HTR-8/SVneo (cell line): ENCODE measurements at regions not wholly inside any gene's neighbourhood (a gene's known extent, or its start where the extent isn't known, plus 50 kb on each side); places are given as distances from the start of the nearest gene placed in this dataset.

Source experiments
- DNase-seq: peaks from one replicate; pipeline ENCODE4 v3.0.0; 2011; ENCODE audit warnings: low spot score, mixed read lengths; ENCODE audit not compliant: insufficient read length
- FAIRE-seq: peaks from 2 replicates; lab custom pipeline; 2011; peaks lifted over from hg19 to GRCh38; lab: Jason Lieb, UNC

DNA sequence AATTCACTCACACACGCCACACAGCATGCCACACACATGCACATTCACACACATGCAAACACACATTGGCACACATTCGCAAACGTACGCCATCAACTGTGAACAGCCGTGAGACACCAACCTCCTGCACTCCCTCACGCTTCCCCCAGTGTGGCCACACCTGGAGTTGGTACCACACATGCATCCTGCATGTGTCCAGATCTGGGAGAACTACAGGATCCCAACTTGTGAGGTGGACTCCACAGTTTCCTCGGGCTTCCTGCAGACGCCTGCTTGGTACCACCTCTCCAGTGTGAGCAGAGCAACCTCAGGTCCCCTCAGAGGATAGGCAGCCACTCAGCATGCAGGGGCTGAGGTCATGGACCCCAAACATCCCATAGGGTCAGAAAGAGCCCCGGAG lies 239.0 kb downstream of the EIPR1 start:
- DNase-seq (no peak), FAIRE-seq (no peak)

DNA sequence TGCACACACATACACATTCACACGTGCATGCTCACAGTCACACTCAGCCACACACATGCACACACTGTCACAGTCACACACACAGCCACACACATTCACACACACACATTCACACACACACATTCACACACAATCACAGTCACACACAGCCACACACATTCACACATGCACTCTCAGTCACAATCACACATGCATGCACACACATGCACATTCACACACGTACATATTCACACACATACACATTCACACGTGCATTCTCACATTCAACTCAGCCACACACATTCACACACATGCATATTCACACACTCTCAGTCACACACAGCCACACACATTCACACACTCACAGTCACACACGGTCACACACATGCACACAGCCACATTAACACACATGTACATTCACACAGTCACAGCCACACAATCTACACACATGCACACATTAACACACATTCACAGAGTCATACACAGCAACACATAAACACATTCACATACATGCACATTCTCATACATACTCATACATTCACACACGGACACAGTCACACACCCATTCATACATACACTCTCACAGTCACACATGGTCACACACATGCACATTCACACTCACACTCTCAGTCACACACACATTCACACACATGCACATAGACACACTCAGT lies 239.8 kb downstream of the EIPR1 start:
- FAIRE-seq (peak; percentile 98), DNase-seq (no peak)

DNA sequence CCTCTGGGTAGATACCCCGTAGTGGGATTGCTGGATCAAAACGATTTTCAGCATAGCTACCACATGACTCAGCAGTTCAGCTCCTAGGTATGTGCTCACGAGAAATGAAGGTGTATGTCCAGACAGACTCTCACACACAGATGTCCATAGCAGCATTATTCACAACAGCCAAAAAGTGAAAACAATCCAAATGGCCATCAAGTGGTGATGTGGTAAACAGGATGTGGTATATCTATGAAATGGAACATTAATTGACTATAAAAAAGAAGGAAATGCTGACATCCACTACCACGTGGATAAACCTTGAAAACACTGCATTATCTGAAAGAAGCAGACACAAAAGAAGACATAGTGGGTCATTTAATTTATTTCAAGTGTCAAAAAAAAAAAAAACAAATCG lies 241.9 kb downstream of the EIPR1 start:
- FAIRE-seq: no peak
- DNase-seq: no peak

DNA sequence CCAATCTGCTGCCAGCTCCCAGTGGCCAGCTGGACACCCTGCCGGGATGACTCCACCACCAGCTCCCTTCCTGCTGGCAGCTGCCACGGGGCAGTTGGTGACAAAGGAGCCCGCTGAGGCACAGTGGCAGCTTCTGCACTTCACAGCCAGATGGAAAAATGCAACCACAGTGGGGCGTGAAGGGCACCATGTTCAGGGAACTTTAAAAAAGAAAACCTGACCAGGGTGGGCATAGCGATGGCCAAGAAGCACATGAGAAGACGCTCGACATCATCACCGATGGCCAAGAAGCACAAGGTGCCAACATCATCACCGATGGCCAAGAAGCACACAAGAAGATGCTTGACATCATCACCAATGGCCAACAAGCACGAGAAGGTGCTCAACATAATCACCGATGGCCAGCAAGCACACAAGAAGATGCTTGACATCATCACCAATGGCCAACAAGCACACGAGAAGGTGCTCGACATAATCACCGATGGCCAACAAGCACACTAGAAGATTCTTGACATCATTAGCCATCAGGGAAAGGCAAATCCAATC lies 243.5 kb downstream of the EIPR1 start:
- peak; percentile 58 for FAIRE-seq
- DNase-seq: no peak

DNA sequence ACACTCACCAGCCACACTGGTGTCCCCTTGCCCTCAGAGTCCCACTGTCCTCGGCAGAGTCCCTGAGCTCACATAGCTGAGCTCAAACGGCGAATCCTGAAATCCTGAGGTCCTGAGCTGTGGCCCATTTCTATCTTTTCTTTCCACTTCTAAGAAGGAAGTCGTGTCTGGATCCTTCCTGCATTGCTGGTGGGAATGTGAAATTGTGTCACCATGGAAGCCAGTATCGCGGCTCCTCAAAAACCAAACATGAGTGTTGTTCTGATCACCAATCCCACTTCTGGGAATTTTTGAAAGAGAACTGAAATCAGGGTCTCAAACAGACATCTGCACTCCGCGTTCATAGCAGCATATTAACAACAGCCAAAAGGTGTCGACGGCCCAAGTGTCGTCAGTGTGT lies 244.7 kb downstream of the EIPR1 start:
- no peak for DNase-seq

DNA sequence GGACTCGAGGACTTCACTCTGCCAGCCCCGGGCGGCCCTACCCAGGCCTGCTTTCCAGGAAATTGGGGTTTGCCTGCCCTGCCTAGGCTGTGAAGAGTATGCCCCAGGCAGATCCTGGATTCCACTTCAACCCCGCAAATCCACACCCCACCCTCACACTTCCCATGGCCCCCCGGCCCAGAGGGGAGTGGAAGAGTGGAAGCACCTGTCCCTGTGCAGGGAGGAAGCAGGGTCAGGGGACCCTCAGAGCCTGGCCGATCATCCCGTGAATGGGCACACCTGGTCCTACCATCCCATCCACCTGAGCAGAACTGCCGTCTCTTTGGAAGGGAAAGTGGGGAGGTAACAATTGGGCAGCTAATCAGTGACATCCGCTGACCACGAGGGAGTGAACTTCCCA lies 245.2 kb downstream of the EIPR1 start:
- DNase-seq: no peak
- FAIRE-seq: no peak

More for the DNA sequence above, 244.7 kb downstream of the EIPR1 start:
- no peak for FAIRE-seq

DNA sequence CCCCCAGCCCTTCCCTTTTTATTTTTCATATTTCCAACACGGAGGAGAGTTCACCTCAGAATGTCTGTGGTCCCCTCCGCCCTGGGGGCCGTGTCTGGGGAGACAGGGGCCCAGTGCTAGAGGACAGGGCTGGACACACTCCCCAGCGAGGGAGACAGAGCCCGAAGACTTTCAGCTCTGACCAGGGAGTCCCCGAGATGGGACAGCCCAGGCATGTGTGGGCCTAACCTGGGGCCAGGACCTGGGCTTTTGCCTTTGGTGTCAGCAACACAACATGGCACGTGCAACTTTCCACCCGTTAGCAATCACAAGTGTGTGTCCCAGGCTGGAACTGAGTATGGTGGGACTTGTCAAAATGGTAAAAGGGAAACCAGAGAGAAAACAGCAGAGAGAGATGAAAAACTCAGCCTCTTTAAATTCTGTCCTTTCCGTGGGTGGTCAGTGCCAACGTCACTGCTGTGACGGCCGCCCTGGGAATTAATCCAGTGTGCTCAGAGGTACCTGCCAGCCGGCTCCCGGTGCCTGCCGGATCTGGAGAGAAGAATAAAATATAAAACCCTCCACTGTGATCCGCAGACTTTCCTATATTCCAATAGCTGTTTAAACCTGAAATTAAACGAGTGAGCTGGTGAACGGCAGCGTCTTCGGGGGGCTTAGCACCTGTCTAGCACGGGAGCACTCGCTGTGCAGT lies 245.8 kb downstream of the EIPR1 start:
- DNase-seq: no peak
- no peak for FAIRE-seq

DNA sequence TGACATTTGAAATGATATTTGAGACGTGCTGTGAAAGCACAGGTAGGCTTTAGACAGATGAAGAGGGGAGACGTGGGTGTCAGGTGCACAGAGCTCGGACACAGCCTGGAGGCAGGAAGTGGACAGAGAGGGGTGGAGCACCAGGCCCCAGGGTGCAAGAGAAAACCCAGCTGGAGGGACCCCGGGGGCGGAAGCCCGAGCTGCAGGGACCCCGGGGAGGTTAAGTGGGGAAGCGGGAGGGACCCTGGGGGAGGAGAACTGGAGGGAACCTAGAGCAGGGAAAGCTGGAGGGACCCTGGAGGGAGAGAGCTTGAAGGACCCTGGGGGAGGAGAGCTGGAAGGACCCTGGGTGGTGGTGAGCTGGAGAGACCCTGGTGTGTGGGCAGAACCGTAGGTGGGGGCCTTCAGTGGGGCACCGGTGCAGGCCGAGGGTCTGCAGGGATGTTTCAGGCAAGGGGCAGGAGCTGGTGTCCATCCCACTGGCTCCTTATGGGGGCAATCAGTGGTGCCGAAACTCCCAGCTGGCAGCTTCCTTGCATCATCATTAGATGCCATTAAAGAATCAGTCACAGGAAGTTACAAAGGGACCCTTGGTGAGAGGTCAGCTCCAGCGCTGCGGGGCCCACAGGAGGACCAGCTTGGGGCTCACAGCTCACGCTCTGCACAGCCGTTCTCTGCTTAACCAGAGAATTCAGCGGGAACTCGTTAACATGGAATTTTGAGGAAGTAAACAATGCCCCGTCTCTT lies 246.6 kb downstream of the EIPR1 start:
- DNase-seq (no peak), FAIRE-seq (no peak)

DNA sequence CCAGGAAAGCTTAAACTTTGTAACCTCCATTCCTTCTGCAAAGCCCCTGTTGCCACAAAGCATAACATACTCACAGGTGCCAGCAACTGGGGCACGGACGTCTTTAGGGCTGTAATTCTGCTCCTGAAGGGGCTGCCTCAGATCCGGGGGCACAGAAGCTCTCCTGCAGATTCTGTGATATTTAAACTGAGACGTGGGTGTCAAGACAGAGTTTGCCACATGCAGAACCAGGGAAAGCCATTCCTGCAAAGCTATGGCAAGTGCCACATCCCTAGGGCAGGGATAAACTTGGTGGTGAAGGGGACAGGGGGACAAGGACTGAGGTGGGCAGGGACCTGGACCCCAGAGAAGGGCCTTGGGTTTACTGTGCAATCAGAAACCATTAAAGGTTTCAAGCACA lies 247.2 kb downstream of the EIPR1 start:
- no peak for FAIRE-seq

DNA sequence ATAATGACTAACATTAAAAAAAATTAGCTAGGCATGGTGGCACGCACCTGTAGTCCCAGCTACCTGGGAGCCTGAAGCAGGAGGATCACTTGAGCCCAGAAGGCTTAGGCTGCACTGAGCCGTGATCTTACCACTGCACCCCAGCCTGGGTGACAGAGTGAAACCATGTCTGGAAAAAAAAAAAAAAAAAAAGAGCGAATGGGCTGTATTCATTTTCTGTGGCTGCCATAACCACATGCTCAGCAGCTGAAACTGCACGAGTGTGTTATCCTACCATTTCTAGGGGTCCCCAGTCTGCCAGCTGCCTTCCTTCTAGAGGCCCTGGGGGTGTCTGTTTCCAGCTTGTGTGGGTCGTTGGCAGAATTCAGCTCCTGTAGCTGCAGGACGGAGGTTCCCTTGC lies 247.8 kb downstream of the EIPR1 start:
- FAIRE-seq (no peak), DNase-seq (no peak)

More for the DNA sequence above, 247.2 kb downstream of the EIPR1 start:
- DNase-seq: no peak

DNA sequence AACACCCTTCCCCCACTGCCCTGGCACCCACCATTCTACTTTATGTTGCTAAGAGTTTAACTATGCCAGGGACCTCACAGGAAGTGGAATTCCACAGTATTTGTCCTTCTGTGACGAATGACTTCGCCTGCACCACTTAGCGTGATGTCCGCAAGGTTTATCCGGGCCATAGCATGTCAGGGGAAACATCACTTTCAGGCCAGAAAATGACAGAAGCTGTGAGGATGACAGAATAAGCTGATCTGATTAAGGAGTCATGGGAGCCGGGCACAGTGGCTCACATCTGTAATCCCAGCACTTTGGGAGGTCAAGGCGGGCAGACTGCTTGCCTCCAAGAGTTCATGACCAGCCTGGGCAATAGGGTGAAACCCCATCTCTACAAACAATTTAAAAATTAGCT lies 248.8 kb downstream of the EIPR1 start:
- FAIRE-seq: no peak

DNA sequence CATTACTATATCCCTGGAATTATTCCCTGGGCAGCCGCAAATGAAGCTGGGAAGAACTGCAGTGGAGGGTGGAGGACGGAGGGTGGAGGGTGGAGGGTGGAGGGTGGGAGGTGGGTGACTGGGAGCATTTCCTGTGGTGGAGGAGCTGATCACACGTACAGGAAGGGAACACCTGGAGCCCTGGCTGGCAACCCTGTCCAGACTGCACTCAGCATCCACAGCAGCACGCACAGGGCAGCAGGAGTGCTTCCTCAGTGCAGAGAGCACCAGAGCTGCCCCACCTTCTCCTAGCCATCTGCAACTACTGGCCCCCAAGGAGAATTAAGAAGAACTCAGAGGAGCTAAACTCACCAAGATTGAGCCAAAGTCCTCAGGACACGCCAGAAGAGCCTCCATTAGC lies 249.9 kb downstream of the EIPR1 start:
- FAIRE-seq: no peak
- DNase-seq: no peak

More for the DNA sequence above, 248.8 kb downstream of the EIPR1 start:
- DNase-seq: no peak

DNA sequence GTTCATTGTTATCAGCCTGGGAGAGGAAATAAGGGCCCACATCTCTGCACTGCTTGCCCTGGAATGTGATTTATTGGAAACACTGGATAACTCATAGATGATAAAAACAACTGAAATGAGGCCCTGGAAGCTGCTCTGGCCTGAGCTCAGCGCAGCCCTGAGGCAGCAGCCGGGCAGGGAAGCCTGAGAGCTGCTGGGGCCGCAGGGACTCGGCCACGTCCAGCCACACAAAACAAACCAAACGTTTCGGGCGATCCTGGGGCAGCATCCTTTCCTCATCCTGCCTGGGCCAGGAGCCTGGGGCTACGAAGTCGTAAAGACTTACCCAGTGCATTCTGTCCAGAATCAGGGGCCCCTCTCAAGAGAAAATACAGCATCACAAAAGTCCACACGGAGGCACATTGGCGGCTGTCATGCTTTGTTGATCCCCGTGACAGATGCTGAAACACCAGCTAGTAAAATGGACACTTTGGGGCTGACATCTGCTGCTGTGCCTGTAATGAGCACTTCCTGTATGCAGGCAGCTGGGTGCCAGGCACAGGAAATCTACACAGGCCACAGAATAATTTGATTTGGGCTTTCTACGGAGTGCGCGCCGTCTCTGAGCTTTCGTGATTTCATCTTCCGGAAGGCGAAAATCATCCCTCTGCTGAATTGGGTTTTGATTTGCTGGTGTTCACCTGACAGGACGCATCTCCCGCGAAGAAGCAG lies 250.6 kb downstream of the EIPR1 start:
- DNase-seq: no peak
- FAIRE-seq: peak; percentile 26

DNA sequence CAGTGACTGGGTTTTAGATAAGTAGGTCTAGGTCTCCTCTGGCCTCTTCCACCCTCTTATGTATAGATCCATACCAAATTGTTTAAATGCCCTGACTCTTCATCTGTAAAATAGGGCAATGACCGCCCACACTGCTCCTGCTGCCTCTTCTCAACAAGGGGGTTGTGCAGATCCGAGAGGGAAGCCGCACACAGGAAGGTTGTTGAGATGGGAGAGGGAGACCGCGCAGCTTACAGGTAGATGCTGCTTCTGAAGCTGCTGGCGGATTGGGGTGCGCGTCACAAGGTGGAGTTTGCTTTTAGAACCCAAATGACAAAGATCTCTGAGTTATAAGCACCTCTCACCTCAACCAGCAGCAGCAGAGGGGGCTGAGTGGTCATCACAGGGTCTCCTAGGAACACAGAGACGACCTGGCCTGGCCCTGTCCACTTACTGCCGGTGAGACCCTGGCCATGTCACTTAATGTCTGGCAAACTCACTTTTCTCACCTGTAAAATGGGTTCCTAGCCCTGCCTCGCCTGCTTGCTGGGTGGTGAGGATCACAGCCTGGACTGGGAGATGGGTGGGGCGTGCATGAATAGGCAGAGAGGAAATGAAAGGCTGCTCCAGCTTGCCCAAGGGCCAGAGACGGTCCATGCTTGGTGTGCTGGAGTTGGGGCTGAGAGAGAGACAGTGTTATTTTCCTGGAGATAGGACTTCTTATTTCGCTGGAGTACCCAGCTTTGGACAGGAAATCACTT lies 251.3 kb downstream of the EIPR1 start:
- DNase-seq (no peak), FAIRE-seq (peak; percentile 44)

DNA sequence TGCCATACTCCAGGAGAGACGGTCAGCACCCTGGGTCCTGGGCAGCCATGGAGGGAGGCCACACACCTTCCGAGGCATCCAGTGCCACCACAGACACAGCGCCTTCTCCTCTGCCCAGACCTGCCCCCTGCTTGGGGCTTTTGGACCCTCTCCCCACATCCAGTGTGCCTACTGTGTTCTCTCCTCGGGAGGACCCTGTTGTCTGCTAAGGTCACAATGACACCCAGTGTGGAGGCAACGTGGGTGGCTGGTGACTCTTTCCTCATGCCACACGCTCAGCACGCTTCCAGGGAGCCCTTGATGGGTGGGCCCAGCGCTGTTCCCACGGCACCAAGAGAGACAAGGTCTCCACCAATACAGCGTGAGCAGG lies 251.9 kb downstream of the EIPR1 start:
- FAIRE-seq (no peak), DNase-seq (no peak)

DNA sequence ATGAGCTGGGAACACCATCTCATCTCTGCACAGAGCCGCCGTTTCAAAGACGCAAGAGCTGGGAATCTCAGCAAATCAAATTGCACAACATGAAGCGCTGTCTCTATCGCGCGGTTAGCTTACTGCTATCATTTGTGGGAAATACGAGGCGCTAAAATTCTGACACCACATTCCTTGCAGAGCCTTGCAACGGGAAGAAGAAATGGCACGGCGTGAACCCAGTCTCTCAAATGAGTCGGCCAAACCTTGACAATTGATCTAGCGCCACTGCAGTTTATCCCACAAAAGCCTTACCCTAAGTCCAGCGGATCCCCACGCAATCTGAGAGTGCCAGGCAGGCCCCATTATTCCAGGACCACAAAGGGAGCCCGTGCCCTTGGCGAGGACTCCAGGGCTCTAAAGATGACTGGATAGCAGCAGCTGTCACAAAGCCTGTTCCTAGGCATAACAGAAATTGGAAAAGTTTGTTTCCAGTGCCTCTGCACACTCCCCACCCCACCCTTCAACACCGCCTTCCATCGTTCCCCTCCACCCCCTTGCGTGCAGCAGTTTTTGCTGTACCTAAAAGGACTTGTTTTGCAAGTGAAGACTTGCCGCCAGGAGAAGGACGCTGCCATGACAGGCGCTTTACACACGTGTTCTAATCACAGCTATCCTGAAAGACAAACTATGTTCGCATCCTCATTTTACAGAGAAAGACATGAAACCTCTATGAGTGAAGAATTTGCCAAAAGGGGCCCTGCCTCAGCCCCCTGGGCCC lies 252.4 kb downstream of the EIPR1 start:
- no peak for DNase-seq
- FAIRE-seq: no peak

DNA sequence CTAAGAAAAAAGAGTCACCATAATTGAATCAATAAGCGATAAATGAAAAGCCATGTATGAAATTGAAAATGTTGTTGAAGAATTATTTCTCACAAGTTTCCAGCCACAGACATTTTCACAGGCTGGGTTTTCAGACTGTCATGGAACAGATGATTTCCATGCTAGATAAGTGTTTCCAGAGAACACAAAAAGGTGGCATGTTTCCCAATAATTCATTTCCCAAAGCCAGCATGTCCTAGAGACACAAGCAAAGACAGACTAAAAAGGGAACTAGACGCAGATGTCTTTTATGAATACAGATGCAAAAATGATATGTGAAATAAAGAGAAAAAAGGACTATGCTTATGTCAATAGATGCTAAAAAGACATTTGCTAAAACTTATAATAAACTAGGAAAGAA lies 255.1 kb downstream of the EIPR1 start:
- no peak for DNase-seq
- no peak for FAIRE-seq

DNA sequence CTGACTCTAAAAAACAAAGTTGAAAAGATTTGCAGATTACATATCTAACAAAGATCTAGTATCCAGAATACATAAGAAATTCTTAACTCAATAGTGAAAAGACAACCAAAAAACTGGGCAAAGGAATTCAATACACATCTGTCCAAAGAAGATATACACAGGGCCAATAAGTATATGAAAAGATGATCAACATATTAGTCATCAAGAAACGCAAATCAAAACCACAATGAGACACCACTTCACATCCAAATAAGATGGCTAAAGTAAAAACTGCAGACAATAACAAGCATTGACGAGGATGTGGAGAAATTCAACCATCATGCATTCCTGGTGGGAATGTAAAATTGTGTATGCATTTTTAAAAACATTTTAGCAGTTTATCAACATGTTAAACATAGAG lies 256.0 kb downstream of the EIPR1 start:
- no peak for FAIRE-seq

DNA sequence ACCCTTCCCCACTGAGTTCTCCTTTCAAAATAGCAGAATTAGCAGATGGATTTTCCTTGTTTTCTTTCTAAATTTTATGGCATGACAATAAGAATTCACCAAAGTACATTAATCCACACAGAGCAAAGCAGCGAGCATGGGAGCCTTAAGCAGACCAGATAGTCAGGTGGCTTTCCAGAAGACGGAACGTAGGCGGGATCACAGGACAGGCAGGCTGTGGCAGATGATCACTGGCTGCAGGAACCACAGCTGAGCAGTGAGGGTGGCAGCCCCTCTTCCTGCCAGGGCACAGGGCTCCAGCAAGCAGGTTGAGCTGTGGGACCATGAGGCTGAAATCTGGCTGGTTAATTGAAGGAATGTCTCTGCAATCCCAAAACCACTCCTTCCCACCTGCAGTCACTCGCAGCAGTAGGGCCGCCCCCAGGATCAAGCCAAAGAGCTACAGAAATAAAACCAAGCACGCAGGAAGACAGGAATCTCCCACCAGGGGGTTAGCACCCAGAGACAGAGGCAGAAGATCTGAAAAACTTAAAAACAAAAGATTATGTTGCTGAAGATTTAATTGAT lies 259.9 kb downstream of the EIPR1 start:
- DNase-seq (no peak), FAIRE-seq (no peak)

More for the DNA sequence above, 256.0 kb downstream of the EIPR1 start:
- DNase-seq: no peak
